ENCODE measurements at regions not wholly inside any gene's neighbourhood (a gene's known extent, or its start where the extent isn't known, plus 50 kb on each side); places are given as distances from the start of the nearest gene placed in this dataset.

GRCh38 chr5:172585114-172585513 is 55.9 kb upstream of the NEURL1B start:
- H3K4me1 ChIP-seq (replicated peaks in 1 of 2; ENCODE audit: control insufficient read depth in 2 of 2, insufficient read depth in 2 of 2, low read length in 2 of 2) = no peaks in the 10 kb centered on the region
- ChIA-PET CTCF (ENCODE audit: low intra/inter-chr PET ratio) (no interaction called here), POLR2A (interaction anchor here (0.6 kb wide), 1 partner anchor 392 kb away, joined by 3 read pairs; no protein-coding TSS in a partner anchor)
- H3K9me3 ChIP-seq (replicated peaks; ENCODE audit: control insufficient read depth, insufficient read depth, low read depth, low read length) = no peaks in the 10 kb centered on the region
- no peak overlapping the region for H2AFZ ChIP-seq (ENCODE audit: low read depth, low read length)
- no peak overlapping the region for H3K4me2 ChIP-seq (ENCODE audit: insufficient read depth, low read length)
- no peaks in the 10 kb centered on the region for H3K36me3 ChIP-seq (ENCODE audit: control insufficient read depth, insufficient read depth, low read length)
- no peaks in the 10 kb centered on the region for H3K79me2 ChIP-seq (ENCODE audit: control insufficient read depth, insufficient read depth, low read length)
- H3K27me3 ChIP-seq (ENCODE audit: control insufficient read depth in 2 of 2, insufficient read depth in 2 of 2, low read length in 2 of 2) = peaks cover 20 to 59% of the 10 kb centered on the region in 2 experiments
- peaks cover 3% of the 10 kb centered on the region for H3K9me1 ChIP-seq (ENCODE audit: control insufficient read depth, insufficient read depth, low read length)
- no peak overlapping the region for H3K4me3 ChIP-seq
- ATAC-seq (no peak), FAIRE-seq (no peak), DNase-seq (ENCODE audit: extremely low read depth in 1 of 4, low spot score in 3 of 4) (no peak)
- TF ChIP-seq CBFA2T2 (conservative IDR thresholded peaks at IDR 0.05) = no peak
- no peak for TF ChIP-seq SLC30A9 (CRISPR knock-in tag; IDR thresholded peaks at IDR 0.05)
- TF ChIP-seq ZNF263 (CRISPR knock-in tag; IDR thresholded peaks at IDR 0.05; ENCODE audit: borderline replicate concordance) = no peak
- no peak for TF ChIP-seq POLR2AphosphoS5 (IDR thresholded peaks at IDR 0.05; ENCODE audit: control insufficient read depth, insufficient read depth, low read depth, low read length)
- WGBS (ENCODE audit: insufficient coverage, low coverage, missing lambda C conversion rate) = 0% methylated on average over 5 of the region's 5 CpGs
- no peak overlapping the region for H3K27ac ChIP-seq (ENCODE audit: extremely low read depth, low read depth, low read length)
- in situ Hi-C loops (cut with MboI) (no loop called here), intact Hi-C loops (cut with micrococcal nuclease) (no loop called here)
- no peak overlapping the region for H3K9ac ChIP-seq (ENCODE audit: insufficient read depth in 1 of 2, low read depth in 2 of 2, low read length in 2 of 2)
- peaks cover 2% of the 10 kb centered on the region; the same call in 1 of the 2 replicates for H4K20me1 ChIP-seq (replicated peaks; ENCODE audit: control insufficient read depth, insufficient read depth, low read length)
- BruUV-seq (replicated peaks) = no TSS peak

- no peak for FAIRE-seq
- CTCF ChIA-PET (ENCODE audit: low intra/inter-chr PET ratio) = no interaction called here
- in situ Hi-C loops (cut with MboI) = no loop called here
- TF ChIP-seq CTCFL (IDR thresholded peaks at IDR 0.05; ENCODE audit: borderline replicate concordance, insufficient read depth, low read depth, low read length, poor library complexity, severe bottlenecking) (no peak), ZFPM2 (CRISPR knock-in tag; IDR thresholded peaks at IDR 0.05) (no peak), MLLT1 (IDR thresholded peaks at IDR 0.05) (no peak), TEAD2 (tag; IDR thresholded peaks at IDR 0.05) (no peak), ZNF778 (CRISPR knock-in tag; IDR thresholded peaks at IDR 0.05) (no peak), ZNF398 (CRISPR knock-in tag; IDR thresholded peaks at IDR 0.05) (no peak)
Measured at GRCh38 chr5:172584638-172585037, 56.4 kb upstream of the NEURL1B start.

More at GRCh38 chr5:172584638-172585037, 56.4 kb upstream of the NEURL1B start:
- DNase-seq (ENCODE audit: extremely low read depth in 1 of 4, low spot score in 3 of 4) (no peak), ATAC-seq (no peak)
- Histone ChIP-seq H3K4me2 (ENCODE audit: insufficient read depth, low read length) (no peak overlapping the region), H4K20me1 (replicated peaks; ENCODE audit: control insufficient read depth, insufficient read depth, low read length) (peaks cover 2% of the 10 kb centered on the region; the same call in 1 of the 2 replicates), H3K4me1 (replicated peaks in 1 of 2; ENCODE audit: control insufficient read depth in 2 of 2, insufficient read depth in 2 of 2, low read length in 2 of 2) (no peaks in the 10 kb centered on the region), H3K36me3 (ENCODE audit: control insufficient read depth, insufficient read depth, low read length) (no peaks in the 10 kb centered on the region), H3K4me3 (no peak overlapping the region), H3K9ac (ENCODE audit: insufficient read depth in 1 of 2, low read depth in 2 of 2, low read length in 2 of 2) (no peak overlapping the region), H3K79me2 (ENCODE audit: control insufficient read depth, insufficient read depth, low read length) (no peaks in the 10 kb centered on the region), H3K27me3 (ENCODE audit: control insufficient read depth in 2 of 2, insufficient read depth in 2 of 2, low read length in 2 of 2) (peaks cover 18 to 64% of the 10 kb centered on the region in 2 experiments), H3K9me1 (ENCODE audit: control insufficient read depth, insufficient read depth, low read length) (peaks cover 3% of the 10 kb centered on the region), H3K27ac (ENCODE audit: extremely low read depth, low read depth, low read length) (no peak overlapping the region), H2AFZ (ENCODE audit: low read depth, low read length) (no peak overlapping the region), H3K9me3 (replicated peaks; ENCODE audit: control insufficient read depth, insufficient read depth, low read depth, low read length) (no peaks in the 10 kb centered on the region)
- intact Hi-C loops (cut with micrococcal nuclease) = no loop called here
- POLR2A ChIA-PET = interaction anchor here (0.6 to 1.0 kb wide), 2 partner anchors 13 to 391 kb away, joined by 3 read pairs; no protein-coding TSS in a partner anchor
- no TSS peak for BruUV-seq (replicated peaks)
- under 1% methylated on average over 8 of the region's 8 CpGs for WGBS (ENCODE audit: insufficient coverage, low coverage, missing lambda C conversion rate)
